HS-27A (cell line): ENCODE measurements at regions not wholly inside any gene's neighbourhood (a gene's known extent, or its start where the extent isn't known, plus 50 kb on each side); places are given as distances from the start of the nearest gene placed in this dataset.
"Not testable (repeated sequence)": the region's sequence is repeated elsewhere in the genome, so short reads cannot be mapped to it uniquely, and the experiment has no call there.

Source experiments
- DNase-seq: peaks from one replicate; pipeline ENCODE4 v3.0.0-alpha.2; 2012; ENCODE audit warnings: low read depth, missing footprints

DNA sequence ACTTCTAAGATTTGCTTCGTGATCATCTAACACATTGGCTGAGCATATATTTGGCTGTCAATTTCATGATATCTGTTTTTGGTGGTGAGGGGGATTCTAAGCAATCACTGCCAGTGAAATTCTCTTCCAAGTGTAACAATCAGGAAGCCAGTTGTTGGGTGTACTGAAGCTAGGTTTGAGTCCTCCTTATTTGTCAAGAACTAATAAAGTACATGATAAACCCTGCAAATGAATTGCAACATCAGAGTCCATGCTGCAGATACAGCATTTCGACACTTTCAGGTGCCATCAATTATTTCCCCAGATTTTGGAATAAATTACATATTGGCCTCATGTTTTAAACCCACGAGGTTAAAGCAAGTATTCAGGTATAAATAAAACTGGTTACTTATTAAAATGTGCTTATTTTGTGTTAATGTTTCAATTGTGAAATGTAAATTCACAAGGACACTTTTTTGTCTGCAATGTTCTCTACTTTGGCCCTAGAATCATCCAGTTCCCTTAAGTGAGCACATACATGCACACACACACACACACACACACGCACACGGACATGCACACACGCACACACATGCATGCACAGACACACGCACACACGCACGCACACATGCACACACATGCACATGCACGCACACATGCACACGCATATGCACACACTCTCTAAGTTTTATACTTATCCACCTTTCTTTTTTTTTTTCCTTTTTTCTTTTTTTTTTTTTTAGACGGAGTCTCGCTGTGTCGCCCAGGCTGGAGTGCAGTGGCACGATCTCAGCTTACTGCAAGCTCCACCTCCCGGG is 510.2 kb upstream of the KLF6 start:
- DNase-seq = no peak

DNA sequence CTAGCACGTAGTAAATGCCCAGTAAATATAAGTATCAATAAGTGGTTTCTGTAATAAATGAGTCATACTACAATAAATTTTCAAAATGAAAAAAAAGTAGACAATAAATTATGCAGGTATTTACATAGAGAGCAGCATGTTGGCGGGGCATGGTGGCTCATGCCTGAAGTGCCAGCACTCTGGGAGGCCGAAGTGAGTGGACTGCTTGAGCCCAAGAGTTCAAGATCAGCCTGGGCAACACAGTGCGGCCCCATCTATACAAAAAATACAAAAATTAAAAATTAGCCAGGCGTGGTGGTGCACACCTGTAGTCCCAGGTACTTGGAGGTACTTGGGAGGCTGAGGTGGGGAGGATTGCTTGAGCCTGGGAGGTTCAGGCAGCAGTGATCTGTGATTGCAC is 509.3 kb upstream of the KLF6 start:
- no peak for DNase-seq

DNA sequence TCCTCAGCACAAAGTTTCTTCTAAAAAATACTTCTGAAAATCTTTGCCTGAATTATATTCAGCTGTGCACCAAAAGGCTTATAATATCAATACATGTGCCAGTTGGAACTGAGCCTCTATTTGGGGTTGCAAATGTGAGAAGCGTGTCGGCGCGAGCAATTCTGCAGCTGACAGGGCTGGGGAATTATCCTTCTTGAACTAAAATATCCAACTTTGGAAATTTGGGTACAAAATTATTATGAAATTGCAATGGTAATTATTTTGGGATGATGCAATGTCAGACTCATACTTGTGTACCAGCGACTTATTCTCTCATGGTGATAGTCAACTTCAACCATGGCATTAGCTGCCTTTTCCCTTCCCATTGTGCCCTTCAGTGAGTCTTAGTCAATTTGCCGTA is 507.0 kb upstream of the KLF6 start:
- no peak for DNase-seq

DNA sequence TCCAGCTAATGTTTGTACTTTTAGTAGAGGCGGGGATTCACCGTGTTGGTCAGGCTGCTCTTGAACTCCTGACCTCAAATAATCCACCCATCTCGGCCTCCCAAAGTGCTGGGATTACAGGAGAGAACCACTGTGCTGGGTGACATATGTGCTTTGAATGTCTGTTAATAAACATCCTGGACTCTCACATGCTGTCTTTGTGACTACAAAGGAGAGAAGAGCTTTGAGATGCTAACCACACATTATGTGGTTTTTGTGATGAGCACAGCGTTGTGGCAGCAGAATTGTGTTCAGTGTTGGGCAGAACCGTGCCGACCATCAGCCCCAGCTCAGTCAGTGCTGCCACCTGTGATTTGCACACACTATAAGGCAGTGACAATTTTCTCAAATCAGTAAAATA is 500.1 kb upstream of the KLF6 start:
- DNase-seq = no peak

DNA sequence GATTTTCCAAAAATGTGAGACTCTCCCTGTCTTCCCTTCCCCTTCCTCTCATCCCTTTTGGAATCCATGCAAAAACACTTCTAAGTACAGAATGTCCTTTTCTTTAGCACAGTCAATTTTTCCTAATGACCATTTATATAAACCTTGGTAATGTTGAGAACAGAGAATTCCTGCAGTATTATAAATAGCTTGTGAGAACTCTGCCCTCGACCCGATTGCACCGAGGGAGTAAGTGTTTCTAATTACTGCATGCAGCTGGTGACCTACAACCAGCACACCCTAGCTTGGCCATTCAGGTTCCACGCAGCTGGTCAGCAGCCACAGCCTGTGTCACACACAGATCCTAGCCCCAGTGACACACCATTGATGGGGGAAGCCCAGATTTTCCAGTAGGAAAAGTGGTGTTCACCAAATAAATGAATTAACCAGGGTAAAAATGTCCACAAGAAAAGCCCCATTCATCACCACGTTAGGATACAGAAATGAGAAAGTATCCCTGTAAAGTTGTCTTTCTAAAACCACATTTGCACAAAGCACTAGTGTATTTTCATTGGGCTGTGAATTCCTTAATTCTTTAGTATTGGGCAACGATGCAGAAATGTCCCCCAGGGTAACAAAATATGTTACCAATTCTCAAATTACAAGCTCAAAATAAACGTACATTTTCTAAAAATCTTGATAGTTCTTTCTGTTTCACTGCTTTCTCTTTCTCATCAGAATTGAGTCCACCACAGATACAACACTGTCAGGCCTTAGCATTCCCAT is 499.0 kb upstream of the KLF6 start:
- DNase-seq = no peak

DNA sequence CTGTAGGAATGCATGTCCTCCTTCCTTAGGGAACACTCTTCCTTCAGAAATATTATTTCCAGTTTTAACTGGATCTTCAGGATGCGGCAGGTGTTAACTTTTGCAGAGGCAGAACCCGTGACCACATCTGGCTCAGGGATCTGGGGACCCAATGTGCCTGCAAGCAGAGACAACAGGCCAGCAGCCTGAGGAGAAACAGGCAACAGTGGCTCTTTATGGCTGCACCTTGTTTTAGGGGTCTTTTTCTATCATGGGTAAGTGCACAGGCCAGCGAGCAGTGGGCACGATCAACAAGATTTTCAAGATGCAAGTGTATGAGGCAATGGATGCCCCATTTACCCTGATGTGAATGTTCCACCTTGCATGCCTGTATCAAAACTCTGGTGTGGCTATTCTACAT is 497.5 kb upstream of the KLF6 start:
- no peak for DNase-seq

DNA sequence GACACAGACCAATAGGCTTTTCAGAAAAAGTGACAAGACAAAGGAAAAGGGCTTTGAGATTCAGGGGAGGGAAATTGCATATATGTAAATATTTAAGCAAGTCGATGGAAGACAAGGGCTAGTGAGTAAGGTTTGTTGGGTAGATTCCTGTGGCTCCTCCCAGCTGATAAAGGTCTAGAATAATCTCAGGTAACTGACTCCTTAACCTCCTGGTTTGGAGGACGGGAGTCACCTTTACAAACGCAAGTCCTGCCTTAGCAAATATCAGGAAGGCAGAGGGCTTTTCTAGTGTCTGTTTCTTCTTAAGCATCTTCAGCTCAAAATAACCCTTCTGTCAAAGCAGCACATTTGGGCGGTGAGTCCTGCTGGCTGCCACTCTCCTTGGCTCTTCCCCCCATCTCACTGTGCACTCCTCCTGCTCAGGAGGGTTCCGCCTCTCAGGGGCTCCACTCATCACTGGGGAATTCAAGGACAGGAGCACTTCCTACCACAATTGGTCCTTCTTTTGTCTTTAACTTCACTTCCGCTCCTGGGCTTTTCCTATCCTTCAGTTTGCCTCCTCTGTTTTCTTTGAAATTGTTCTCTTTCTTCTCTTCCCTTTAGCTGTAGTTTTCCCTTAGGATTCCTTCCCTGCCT is 496.3 kb upstream of the KLF6 start:
- no peak for DNase-seq

DNA sequence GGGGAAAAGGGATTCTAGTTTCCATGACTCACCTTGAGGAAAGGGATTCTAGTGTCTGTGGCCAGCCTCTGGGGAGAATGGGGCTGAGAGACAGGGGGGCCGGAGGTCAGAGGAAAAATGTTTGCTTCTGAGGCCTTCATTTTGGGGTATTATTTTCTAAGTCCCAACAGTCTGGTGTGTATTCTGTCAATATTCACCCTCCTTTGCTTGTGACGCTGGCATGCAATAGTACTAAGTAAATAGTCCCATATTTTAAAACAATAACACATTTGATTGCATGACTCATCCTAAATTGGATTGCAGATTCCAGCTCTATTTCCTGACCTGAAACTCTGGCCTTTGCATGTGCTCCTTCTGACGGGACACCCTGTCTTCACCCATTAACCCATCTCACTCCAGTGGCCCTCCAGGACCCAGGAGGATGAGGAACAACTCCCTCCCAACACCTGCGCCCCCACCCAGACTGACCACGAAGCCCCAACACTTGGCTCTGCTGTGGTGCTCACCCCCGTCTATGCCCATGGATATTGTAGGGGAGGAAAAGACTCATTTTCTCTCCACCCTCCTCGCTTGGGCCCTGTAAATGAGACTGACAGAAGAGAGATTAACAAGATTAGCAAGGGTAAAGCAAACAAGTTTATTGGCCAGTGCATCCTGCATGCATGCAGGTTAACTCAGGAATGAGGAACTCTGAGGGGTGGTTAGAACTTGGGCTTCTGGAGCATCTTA is 495.6 kb upstream of the KLF6 start:
- DNase-seq = no peak

DNA sequence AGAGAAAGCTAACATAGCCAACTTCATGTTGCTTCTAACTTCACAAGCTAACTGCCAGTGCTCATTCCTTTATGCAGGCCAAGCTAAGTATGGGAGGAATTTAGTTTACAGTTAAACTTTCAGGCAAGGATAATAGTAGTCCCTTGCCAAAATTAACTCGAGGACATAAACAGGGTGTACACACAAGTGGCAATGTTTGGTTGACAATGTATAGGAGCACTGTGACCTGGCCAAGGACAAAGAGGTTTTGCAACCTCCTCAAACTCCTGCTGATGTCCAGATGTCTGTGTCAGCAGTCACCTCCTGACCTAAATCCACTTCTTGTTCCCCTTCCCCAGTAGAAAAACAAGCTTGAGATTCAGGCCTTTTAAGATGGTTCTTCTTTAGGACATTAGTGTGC is 494.6 kb upstream of the KLF6 start:
- DNase-seq = no peak

DNA sequence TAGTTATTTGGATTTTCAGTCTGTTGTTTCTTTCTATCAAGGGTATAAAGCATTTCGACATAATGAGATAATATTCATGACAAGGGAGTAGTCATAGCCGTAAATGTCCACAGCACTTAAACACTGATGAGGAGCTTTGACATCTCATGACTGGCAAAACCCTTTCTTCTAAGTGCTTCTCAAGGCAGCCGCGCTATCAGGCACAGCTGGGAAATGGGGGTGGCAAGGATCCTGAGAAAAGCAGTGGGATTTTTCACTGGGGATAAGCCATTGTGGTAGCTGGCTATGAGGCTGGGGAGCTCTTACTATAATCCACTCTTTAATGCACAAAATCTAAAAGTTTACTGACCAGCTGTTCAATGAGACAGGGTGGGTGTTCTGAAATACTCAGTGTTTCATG is 493.2 kb upstream of the KLF6 start:
- no peak for DNase-seq

DNA sequence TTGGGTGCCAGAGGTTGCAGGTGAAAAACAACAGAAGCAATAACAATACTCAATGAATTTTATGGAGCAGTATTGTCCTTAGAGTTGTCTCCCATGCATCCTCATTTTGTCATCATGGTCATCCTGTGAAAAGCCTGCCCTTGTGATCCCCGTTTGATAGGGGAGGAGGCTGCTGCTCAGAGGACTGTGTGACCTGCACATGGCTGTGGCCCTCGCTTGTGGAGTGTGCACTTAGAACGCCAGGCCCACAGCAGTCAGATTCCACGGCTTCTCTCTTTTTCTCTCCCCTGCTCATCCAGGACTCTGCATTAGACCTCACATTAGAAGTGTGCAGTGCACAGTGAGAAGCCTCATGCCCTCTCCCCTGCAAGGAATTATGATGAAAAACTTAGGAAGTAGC is 491.1 kb upstream of the KLF6 start:
- DNase-seq = no peak

DNA sequence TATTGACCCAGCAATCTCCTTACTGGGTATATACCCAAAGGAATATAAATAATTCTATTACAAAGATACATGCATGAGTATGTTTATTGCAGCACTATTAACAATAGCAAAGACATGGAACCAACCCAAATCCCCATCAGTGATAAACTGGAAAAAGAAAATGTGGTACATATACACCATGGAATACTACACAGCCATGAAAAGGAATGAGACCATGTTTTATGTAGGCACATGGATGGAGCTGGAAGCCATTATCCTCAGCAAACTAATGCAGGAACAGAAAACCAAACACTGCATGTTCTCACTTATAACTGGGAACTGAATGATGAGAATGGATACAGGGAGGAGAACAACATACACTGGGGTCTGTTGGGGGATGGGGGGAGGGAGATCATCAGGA is 489.7 kb upstream of the KLF6 start:
- DNase-seq = not testable (repeated sequence)

DNA sequence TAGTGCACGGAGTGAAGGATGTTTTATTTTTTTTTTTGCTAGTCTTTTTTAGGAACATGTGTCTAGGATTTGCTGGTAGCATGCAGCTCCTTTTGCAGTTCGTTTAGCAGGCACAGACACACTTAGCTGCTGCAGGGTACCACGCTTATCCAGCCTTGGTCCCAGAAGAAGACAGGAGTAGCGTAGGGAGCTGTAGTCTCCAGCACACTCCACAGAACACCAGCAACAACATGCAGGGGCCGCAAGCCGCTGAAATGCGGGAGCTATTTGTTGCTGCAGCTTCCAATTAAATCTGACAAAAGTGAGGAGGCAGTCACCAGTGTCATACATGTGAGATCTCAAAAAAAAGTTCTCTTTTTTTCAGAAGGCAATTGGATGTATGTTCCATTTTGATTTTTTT is 486.2 kb upstream of the KLF6 start:
- no peak for DNase-seq

DNA sequence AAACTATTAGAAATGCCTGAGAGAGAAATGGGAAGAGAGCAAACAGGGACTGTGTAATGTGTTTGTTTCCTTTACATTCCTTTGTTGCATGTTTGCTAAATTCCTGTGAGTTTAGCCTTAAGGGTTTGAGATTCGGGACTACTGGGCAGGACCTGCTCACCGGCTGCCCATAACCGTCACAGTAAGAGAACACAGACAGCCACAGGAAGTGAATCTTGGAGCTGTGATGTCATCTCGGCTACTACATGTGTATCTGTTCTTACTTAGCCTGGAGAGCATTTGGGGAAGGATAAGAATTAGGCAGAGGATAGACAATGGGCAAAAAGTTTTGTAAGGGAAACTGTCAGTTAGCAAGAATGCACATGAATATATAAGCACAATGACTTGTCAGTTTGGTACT is 485.1 kb upstream of the KLF6 start:
- no peak for DNase-seq

DNA sequence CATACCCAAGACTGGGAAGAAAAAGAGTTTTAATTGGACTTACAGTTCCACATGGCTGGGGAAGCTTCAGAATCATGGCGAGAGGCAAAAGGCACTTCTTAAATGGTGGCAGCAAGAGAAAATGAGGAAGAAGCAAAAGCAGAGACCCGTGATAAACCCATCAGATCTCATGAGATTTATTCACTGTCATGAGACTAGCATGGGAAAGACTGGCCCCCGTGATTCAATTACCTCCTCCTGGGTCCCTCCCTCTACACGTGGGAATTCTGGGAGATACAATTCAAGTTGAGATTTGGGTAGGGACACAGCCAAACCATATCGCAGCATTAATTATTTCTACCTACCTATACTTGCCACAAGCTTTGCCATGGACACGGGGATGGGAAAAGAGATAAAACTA is 483.5 kb upstream of the KLF6 start:
- not testable (repeated sequence) for DNase-seq

DNA sequence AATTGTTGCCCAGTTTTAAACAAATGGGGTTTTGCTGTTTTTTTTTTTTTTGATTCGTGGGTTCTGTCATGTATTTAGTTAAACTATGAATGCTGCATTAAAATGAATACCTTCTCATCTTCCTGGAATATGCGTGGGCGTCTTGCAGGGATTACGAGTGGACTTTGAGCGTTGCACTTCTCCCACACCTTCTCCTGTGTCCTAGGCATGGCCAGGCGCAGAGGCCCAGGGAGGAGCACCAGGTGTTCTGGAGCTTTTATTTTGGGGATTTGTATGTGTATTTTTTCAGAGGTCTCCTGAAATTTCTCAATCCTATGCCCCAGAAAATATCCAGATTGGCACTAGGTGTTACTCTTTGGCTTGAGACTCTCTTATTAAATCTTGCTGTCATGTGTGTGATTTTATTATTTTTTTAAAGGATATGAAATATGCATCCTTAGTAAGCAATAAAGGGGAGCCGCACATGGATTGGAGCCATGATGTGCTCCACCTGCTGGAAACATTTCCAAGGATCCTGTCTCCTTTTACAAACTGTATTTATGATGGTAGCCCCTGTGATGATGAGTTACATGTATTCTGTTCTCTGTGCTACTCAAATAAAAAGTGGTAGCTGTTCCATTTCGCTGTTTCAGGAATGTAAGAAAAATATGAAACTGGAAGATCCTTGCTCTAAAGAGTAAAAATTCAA is 482.2 kb upstream of the KLF6 start:
- DNase-seq = no peak

DNA sequence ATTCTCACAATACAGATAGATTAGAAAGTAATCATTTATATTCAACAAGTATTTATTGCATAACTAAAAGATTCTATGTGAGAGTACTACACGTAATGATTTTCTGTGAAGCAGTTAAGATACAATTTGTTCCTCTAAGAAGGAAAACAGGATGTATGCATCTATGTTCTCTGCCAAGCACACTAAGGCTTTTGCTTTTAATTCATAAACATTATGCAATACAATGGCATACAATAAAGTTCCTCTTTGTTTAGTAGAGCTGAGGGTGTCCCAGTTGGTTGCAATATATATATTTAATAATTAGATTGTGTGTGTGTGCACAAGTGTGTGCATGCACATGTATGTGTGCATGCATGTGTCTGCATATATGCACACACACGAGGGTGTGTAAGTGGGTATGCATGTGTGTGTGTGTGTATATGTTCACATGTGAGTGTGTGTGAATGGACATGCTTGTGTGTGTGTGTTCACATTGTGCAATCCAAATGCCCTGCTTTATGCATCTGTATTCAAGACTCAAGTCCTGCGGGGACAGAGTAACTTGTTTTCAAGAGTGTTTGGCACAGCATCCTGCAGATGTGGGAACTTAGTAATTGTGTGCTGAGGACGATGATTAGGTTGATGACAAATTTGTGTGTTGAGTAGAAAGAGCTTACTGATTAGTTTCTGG is 481.5 kb upstream of the KLF6 start:
- no peak for DNase-seq

DNA sequence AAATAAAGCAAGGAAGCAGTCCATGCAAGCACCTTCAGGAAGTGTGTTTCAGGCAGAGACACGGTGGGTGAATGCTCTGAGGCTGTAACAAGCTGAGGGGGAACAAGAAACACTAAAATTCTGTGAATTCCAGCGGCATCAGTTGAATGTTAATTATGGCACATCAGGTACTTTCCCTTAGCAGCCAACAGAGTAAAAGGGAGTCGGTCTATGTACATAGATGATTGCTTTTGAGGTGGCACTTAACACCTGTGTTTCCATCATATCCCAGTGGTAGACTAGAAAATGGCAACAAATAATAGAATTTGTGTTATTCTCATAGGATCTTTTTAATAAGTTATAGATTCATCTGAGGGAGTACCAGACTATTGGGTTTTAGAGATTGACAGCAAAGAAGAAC is 481.0 kb upstream of the KLF6 start:
- DNase-seq = no peak

DNA sequence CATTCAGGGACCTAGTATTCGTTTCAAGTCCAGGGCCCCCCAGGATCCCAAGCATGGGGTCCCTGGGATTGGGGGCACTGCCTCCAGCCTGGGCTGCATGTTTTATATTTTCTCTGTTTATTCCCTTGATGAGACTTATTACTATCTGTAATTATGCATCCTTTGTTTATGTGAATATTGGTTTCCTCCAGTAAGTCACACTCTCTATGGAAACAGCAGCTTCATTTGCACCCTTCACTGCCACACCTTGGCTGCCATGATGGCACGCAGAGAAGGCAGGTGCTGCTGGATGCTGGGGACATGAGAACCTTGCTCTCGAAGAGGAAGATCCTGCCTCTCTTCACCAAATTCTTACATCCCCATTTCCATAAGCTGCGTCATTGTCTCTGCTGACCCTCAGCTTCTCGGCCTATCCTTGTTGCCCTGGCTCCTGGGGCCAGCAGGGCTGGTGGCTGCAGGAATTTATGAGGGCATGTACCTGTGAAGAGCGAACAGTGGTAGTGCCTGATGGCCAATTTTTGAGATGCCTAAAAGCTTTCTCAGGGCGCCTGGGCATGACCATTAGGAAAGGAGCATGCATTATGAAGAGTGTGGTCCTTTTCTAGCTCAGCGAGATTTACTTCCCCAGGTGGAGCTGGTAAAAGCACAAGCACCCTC is 479.3 kb upstream of the KLF6 start:
- DNase-seq = no peak

DNA sequence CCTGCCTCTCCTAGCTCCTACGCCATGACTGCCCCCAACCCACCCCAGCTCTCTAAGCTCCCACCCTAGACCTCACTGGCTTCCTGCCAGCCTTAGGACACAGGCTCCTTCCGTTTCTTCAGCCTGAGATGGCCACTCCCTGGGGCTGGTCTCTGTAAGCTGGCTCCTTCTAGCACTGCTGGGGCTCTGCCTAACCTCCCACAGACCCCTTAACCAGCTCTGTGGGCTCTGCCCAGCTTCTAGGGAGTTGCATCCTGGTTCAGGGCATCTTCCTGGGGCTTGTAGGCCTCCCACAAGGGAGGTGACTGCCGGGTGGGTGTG is 478.6 kb upstream of the KLF6 start:
- no peak for DNase-seq
